ENCODE measurements at regions not wholly inside any gene's neighbourhood (a gene's known extent, or its start where the extent isn't known, plus 50 kb on each side); places are given as distances from the start of the nearest gene placed in this dataset.
"Not testable (repeated sequence)": the region's sequence is repeated elsewhere in the genome, so short reads cannot be mapped to it uniquely, and the experiment has no call there.

DNA sequence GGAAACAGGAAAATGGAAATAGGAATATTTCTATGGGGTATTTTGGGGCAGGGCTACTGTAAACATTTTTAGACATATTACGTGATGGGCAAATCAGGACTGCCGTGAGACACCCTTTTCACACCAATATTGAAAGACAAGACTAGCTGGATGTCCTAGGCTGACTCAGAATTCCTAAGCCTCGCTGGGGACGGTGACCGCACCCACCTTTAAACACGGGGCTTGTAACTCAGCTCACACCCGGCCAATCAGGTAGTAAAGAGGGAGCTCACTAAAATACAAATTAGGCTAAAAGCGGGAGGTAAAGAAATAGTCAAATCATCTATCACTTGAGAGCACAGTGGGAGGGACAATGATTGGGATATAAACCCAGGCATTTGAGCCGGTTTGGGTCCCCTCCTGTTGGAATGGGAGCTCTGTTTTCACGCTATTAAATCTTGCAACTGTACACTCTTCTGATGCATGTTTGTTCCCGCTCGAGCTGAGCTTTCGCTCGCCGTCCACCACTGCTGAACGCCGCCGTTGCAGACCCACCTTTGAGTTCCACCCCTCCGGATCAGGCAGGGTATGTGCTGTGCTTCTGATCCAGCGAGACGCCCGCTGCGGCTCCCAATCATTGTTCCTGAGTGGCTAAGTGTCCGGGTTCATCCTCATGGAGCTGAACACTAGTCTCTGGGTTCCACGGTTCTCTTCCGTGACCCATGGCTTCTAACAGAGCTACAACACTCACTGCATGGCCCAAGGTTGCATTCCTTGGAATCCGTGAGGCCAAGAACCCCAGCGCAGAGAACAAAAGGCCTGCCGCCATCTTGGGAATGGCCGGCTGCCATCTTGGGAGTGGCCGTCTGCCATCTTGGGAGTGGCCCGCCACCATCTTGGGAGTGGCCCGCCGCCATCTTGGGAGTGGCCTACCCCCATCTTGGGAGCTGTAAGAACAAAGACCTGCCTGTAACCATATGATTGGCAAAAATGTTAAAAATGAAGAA lies 152.6 kb downstream of the CRLF2 start:
- DNase-seq (ENCODE audit: low read depth, low spot score): no peak

DNA sequence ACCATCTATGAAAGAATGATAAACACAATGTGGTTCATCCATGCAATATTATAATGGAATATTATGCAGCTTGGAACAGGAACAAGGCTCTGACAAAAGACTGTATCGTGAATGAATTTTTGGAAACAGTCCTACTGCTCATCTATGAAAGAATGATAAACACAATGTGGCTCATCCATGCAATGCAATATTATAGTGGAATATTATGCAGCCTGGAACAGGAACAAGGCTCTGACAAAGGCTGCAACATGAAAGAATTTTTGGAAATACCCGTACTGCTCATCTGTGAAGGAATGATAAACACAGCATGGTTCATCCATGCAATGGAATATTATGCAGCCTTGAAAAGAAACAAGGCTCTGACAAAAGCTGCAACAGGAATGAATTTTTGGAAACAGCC lies 158.8 kb downstream of the CRLF2 start:
- DNase-seq (ENCODE audit: low read depth, low spot score): not testable (repeated sequence)

DNA sequence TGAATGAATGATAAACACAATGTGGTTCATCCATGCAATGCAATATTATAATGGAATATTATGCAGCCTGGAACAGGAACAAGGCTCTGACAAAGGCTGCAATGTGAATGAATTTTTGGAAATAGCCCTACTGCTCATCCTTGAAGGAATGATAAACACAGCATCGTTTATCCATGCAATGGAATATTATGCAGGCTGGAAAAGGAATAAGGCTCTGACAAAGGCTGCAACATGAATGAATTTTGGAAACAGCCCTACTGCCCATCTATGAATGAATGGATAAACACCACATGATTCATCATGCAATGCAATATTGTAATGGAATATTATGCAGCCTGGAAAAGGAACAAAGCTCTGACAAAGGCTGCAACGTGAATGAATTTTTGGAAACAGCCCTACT lies 159.4 kb downstream of the CRLF2 start:
- no peak for DNase-seq (ENCODE audit: low read depth, low spot score)

DNA sequence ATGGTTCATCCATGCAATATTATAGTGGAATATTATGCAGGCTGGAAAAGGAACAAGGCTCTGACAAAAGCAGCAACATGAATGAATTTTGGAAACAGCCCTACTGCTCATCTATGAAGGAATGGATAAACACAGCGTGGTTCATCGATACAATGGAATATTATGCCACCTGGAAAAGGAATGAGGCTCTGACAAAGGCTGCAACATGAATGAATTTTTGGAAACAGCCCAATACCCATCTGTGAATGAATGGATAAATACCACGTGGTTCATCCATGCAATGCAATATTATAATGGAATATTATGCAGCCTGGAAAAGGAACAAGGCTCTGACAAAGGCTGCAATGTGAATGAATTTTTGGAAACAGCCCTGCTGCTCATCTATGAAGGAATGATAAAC lies 160.4 kb downstream of the CRLF2 start:
- no peak for DNase-seq (ENCODE audit: low read depth, low spot score)

DNA sequence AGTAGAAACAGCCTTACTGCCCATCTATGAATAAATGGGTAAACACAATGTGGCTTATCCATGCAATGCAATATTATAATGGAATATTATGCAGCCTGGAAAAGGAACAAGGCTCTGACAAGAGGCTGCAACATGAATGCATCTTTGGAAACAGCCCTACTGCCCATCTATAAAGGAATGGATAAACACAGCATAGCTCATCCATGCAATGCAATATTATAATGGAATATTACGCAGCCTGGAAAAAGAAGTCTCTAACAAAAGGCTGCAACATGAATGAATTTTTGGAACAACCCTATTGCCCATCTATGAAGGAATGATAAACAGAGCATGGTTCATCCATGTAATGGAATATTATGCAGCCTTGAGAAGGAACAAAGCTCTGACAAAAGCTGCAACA lies 161.0 kb downstream of the CRLF2 start:
- DNase-seq (ENCODE audit: low read depth, low spot score): no peak

DNA sequence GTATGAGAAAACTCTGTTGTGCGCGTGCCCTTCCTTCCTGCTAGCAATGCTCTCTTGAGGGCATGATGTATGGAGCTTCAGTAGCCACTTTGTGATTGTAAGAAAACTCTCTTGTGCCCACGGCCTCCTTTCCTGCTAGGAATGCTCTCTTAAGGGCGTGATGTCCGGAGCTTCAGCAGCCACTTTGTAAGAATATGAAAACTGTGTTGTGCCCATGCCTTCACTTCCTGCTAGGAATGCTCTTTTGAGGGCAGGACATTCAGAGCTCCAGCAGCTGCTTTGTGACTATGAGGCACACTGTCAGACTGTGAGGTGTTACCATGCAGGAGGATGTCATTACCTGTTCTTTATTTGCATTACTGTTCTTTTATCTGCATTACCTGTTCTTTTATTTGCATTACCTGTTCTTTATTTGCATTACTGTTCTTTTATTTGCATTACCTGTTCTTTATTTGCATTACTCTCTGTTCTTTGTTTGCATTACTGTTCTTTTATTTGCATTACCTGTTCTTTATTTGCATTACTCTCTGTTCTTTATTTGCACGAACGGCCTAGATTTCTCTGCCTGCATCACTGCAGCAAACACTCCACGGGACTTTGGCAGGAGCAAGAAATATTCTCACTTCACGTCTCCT lies 166.7 kb downstream of the CRLF2 start:
- no peak for DNase-seq (ENCODE audit: low read depth, low spot score)

DNA sequence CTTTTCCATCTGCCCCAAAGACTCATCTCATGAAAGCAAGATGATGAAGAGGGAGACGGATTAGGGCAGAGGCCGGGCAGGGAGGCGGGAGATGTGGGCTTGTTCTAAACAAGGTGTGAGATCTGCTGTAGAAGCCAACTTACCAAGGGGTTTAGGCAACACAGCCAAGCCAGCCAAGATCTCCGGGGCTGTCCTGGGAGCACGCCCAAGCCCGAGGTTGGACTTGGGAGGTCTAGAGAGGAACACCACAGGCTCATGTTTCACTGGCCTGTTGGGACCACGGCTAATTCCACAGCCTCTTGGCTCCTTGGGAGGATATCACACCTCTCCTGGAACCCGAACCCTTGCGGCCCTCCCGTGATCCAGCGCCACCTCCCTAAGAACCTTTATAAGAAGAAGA lies 171.4 kb downstream of the CRLF2 start:
- DNase-seq (ENCODE audit: low read depth, low spot score): no peak

DNA sequence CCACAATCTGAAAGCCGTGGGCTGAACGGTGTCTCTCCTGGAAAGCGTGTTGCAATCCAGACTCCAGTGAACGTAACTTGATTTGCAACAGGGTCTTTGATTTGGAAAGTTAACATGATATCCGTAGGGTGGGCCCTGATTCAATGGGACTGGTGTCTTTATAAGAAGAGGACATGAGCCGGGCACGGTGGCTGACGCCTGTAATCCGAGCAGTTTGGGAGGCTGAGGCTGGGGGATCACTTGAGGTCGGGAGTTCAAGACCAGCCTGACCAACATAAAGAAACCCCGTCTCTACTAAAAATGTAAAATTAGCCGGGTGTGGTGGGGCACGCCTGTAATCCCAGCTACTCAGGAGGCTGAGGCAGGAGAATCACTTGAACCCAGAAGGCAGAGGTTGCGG lies 176.5 kb downstream of the CRLF2 start:
- not testable (repeated sequence) for DNase-seq (ENCODE audit: low read depth, low spot score)

DNA sequence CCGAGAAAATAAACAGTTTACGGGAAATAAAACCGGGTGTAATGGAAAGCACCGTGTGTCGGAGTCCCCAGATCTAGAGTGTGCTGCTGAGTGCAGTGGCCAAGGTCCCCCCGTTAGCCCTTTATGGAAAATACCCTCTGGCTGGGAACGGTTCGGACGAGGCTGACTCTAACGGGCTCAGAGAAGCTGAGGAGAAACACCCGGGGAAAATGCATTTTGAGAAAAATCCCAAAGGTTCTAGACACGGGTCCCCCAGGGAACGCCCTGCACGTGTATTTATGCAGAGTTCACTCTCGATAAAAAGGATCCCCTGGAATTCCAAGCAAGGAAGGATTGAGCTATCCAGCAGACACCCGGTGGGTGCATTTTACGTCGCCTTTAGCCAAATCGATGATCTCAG lies 177.2 kb downstream of the CRLF2 start:
- DNase-seq (ENCODE audit: low read depth, low spot score): no peak

DNA sequence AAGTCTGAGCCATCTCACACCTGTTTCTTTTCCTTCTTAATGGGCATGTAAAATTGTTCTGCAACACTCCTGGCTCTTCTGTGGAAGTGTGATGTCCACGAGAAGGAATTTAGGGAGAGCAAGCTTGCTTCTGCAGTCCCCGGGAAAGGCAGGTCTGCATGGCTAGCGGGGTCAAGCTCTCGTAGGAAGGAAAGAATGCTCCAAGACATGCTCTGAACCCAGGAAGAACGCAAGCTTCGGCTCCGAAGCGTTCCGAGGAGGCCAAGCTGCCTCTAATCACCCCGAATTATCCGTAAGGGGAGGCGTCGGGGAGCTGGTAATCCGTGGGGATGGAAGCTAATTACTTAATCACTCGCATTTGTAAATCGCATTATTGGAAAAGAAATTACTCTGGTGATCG lies 177.7 kb downstream of the CRLF2 start:
- no peak for DNase-seq (ENCODE audit: low read depth, low spot score)

DNA sequence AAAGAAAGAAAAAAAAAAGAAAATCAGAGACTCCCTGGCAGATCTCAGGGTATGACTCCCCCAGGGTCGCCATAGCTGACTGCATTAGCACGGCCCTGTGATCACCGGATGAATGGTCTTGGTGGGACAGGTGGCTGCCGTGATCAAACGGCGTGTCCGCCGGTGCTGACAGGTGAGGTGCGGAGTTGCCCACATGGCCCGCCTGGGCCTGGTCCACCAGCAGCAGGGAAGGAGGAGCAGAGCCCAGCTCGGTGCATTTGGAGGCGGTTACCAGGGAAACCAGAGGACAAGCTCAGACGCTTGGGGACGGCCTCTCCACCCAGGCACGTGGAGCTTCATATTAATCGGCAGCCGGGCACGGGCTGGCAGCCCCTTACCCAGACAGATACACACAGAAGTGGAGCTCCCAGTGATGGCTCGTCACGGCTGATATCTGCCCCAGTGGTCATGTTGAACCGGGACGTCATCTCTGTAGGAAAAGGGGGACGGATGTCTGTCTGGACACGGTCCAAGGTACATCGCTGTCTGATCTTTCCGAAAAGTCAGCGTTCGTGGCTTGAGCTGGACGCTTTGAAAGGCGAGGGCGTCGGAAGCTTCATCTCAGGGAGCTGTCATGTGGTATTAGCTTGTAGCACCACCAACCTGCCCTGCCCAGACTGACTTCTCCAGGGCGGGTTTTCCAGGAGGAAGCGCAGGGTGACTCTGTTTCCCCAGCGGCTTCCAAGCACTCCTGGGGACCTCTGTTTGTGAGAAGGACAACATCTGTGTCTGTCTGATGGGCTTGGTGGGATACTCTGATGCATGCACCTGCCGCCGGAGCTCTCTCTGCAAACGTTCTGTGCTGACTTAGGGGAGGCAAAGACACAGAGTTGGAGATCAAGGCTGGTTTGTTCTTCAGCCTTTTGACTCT lies 180.7 kb downstream of the CRLF2 start:
- no peak for DNase-seq (ENCODE audit: low read depth, low spot score)

DNA sequence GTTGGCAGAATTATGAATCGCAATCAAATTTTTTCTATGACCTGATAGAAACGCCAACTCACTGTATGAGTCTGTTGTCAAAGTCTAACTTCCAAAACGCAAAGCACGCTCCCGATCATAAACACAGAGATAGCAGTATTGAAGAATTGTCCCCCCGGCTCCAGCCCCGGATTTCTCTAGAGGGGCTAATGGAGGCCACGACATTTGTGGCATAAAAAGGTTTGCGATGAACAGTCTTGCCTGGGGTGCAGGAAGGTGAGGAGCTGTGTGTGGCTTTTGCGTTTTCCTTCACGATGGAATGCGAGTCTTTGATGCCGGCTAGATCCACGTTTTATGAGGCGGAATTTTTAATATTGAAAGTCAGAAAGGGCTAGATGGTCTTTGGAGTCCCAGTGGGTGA lies 183.0 kb downstream of the CRLF2 start:
- no peak for DNase-seq (ENCODE audit: low read depth, low spot score)

DNA sequence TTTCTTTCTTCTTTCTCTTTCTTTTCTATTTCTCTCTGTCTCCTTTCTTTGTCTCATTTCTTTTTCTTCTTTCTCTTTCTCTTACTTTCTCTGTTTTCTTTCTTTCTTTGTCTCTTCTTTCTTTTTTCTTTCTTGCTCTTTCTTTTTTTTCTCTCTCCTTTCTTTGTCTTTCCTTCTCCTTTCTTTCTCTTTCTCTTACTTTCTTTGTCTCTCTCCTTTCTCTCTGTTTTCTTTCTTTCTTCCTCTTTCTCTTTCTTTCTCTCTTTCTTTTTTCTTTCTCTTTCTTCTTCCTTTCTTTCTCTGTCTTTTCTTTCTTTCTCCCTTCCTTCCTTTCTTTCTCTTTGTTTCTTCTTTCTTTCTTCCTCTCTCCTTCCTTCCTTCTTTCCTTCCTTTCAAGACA lies 184.8 kb downstream of the CRLF2 start:
- DNase-seq (ENCODE audit: low read depth, low spot score): no peak

DNA sequence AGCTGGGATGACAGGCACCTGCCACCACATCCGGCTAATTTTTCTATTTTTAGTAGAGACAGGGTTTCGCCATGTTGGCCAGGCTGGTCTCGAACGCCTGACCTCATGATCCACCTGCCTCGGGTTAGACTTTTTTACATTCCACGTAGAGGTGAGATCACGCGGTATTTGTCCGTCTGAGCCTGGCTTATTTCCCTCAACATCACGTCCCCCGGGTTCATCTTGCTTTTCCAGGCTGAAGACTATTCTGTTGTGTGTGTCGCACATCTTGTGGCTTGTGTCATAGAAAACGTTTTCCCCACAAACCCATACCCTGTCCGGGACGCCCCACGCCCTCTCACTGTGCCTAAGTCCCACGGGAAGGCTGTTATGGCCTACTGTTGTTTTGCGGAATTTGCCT lies 185.3 kb downstream of the CRLF2 start:
- DNase-seq (ENCODE audit: low read depth, low spot score): no peak

DNA sequence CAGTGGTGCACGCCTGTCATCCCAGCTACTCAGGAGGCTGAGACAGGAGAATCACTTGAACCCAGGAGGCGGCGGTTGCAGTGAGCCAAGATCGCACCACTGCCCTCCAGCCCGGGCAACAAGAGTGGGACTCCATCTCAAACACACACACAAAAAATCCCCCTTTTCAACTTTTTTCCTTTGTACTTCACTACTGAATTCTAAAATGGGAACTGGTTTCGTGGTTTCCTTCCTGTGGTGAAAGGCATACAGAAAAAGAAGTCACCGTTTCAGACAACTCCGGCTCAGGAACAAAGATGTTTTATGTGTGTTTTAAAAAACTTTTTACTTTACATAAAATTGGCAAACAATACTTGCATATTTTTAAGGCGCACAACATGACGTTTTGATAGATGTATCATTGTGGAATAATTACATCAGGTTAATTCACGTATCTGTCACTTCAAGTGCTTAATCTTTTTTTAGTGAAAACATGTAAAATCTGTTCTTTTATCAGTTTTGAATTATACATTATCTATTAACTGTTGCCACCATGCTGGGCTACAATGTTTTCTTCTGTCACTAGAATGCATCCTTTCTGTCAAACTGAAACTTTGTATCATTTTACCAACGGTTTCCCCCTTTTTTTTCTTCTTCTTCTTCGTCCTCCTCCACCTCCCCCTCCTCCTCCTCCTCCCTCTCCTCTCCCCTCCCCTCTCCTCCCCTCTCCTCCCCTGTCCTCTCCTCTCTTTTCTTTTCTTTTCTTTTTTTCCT lies 186.0 kb downstream of the CRLF2 start:
- DNase-seq (ENCODE audit: low read depth, low spot score): no peak

DNA sequence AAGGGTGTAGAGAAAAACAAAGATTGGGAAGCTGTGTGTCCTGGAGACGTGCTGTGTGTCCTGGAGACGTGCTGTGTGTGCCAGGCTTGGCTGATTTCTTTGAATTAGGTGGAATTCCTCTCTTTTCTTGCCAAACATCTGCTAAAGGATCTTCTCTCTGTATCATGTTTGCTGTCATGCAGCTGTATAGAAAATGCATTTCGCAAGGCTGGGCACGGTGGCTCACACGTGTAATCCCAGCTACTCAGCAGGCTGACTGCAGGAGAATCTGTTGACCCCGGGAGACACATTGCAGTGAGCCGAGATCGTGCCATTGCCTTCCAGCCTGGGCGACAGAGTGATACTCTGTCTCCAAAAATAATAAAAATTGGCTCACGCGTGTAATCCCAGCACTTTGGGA lies 187.0 kb downstream of the CRLF2 start:
- no peak for DNase-seq (ENCODE audit: low read depth, low spot score)

DNA sequence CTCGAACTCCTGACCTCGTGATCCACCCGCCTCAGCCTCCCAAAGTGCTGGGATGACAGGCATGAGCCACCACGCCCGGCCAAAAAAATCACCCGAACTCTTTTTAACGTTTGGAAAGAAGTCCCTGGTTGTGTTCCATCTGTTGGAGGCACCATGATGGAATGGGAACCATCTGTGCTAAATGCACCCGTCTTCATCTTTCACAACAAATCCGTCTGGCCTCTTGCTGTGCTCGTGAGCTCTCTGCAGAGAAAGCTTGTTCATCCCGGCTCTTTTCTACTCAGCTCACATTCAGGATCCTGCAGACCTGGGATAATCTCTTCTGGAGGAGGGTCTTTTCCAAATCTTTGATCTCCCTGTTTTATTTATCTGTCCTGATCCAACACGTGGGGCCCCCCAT lies 188.8 kb downstream of the CRLF2 start:
- DNase-seq (ENCODE audit: low read depth, low spot score): no peak

DNA sequence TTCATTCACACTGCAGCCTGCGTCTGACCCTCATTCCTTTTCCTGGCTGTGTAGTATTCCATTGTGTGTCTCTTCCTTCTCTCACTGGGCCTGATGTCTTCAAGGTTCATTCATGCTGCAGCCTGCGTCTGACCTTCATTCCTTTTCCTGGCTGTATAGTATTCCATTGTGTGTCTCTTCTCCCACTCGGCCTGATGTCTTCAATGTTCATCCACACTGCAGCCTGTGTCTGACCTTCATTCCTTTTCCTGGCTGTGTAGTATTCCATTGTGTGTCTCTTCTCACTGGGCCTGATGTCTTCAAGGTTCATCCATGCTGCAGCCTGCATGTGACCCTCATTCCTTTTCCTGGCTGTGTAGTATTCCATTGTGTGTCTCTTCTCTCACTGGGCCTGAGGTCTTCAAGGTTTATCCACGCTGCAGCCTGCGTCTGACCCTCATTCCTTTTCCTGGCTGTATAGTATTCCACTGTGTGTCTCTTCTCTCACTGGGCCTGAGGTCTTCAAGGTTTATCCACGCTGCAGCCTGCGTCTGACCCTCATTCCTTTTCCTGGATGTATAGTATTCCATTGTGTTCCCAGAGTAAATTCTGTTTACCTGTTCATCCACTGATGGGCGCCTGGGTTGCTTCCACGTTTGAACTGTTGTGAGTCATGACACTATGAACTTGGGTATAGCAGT lies 191.0 kb downstream of the CRLF2 start:
- not testable (repeated sequence) for DNase-seq (ENCODE audit: low read depth, low spot score)

DNA sequence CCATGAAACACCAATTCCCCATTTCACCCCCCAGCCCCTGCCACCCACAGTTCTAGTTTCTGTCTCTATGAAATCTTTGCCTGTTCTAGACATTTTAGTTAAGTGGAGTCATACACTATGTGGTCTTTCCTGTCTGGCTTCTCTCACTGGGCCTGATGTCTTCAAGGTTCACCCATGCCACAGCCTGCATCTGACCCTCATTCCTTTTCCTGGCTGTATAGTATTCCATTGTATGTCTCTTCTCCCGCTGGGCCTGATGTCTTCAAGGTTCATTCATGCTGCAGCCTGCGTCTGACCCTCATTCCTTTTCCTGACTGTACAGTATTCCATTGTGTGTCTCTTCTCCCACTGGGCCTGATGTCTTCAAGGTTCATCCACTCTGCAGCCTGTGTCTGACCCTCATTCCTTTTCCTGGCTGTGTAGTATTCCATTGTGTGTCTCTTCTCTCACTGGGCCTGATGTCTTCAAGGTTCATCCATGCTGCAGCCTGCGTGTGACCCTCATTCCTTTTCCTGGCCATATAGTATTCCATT lies 191.7 kb downstream of the CRLF2 start:
- DNase-seq (ENCODE audit: low read depth, low spot score): no peak

DNA sequence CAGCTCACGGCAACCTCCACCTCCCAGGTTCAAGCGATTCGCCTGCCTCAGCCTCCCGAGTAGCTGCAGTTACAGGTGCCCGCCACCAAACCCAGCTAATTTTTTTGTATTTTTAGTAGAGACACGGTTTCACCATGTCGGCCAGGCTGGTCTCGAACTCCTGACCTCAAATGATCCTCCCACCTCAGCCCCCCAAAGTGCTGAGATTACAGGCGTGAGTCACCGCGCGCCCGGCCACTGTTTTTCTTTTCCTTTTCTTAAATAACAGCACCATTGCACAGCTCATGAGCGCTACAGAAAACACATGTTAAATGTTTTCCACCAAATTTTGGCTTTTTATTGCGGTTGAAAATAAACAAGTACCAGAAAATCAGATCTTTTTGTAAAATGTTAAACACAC lies 195.5 kb downstream of the CRLF2 start:
- DNase-seq (ENCODE audit: low read depth, low spot score): not testable (repeated sequence)
